LHCN-M2 (cell line): ENCODE measurements at regions not wholly inside any gene's neighbourhood (a gene's known extent, or its start where the extent isn't known, plus 50 kb on each side); places are given as distances from the start of the nearest gene placed in this dataset.
"Not testable (repeated sequence)": the region's sequence is repeated elsewhere in the genome, so short reads cannot be mapped to it uniquely, and the experiment has no call there.

Experiments
- DNase-seq: peaks from one replicate; pipeline ENCODE4 v3.0.0-alpha.2; 2012; ENCODE audit warnings: low read depth

GRCh38 chr7:49669285-49669684, 104.2 kb upstream of the VWC2 start:
- no peak for DNase-seq

- DNase-seq = no peak
Observed at GRCh38 chr7:49669692-49670260, 103.7 kb upstream of the VWC2 start.

GRCh38 chr7:49670991-49671390, 102.4 kb upstream of the VWC2 start:
- no peak for DNase-seq

GRCh38 chr7:49692516-49692915, 80.9 kb upstream of the VWC2 start:
- DNase-seq = no peak

- no peak for DNase-seq
Observed at GRCh38 chr7:49695971-49696370, 77.5 kb upstream of the VWC2 start.

GRCh38 chr7:49700841-49701240, 72.6 kb upstream of the VWC2 start:
- no peak for DNase-seq

- no peak for DNase-seq
Observed at GRCh38 chr7:49702099-49702498, 71.3 kb upstream of the VWC2 start.

GRCh38 chr7:49703337-49703736, 70.1 kb upstream of the VWC2 start:
- no peak for DNase-seq

GRCh38 chr7:49703881-49704280, 69.6 kb upstream of the VWC2 start:
- no peak for DNase-seq

- DNase-seq = no peak
Observed at GRCh38 chr7:49706106-49706505, 67.3 kb upstream of the VWC2 start.

- no peak for DNase-seq
Observed at GRCh38 chr7:49707891-49708290, 65.5 kb upstream of the VWC2 start.

GRCh38 chr7:49708590-49708989, 64.8 kb upstream of the VWC2 start:
- DNase-seq = no peak

GRCh38 chr7:49711072-49711723, 62.2 kb upstream of the VWC2 start:
- not testable (repeated sequence) for DNase-seq

- no peak for DNase-seq
Observed at GRCh38 chr7:49714182-49714581, 59.3 kb upstream of the VWC2 start.

GRCh38 chr7:49715486-49715885, 58.0 kb upstream of the VWC2 start:
- no peak for DNase-seq

- no peak for DNase-seq
Observed at GRCh38 chr7:49717547-49717946, 55.9 kb upstream of the VWC2 start.

GRCh38 chr7:49718760-49719159, 54.7 kb upstream of the VWC2 start:
- DNase-seq = no peak

- no peak for DNase-seq
Observed at GRCh38 chr7:49721441-49721840, 52.0 kb upstream of the VWC2 start.
